Glutamatergic neuron (in vitro differentiated cells): ENCODE measurements at regions not wholly inside any gene's neighbourhood (a gene's known extent, or its start where the extent isn't known, plus 50 kb on each side); places are given as distances from the start of the nearest gene placed in this dataset.

Source experiments
- DNase-seq: peaks from one replicate; pipeline ENCODE4 v3.0.0; 2022
- H3K27ac Mint-ChIP-seq: one replicate; pipeline ENCODE4 v1.8.0; 2020; ENCODE audit warnings: mild to moderate bottlenecking, mixed read lengths, inconsistent platforms; ENCODE audit not compliant: unreplicated experiment
- H3K27me3 Mint-ChIP-seq: one replicate; pipeline ENCODE4 v1.8.0; 2020; ENCODE audit warnings: mild to moderate bottlenecking, moderate library complexity, mixed read lengths, inconsistent platforms; ENCODE audit not compliant: unreplicated experiment
- H3K36me3 Mint-ChIP-seq: one replicate; pipeline ENCODE4 v1.8.0; 2020; ENCODE audit warnings: mild to moderate bottlenecking, mixed read lengths, inconsistent platforms; ENCODE audit not compliant: unreplicated experiment
- H3K4me1 Mint-ChIP-seq: one replicate; pipeline ENCODE4 v1.8.0; 2020; ENCODE audit warnings: mild to moderate bottlenecking, low read depth, mixed read lengths, inconsistent platforms; ENCODE audit not compliant: unreplicated experiment
- H3K4me3 Mint-ChIP-seq: one replicate; pipeline ENCODE4 v1.8.0; 2020; ENCODE audit warnings: mild to moderate bottlenecking, mixed read lengths, inconsistent platforms; ENCODE audit not compliant: unreplicated experiment
- H3K9me3 Mint-ChIP-seq: one replicate; pipeline ENCODE4 v1.8.0; 2020; ENCODE audit warnings: mild to moderate bottlenecking, moderate library complexity, mixed read lengths, inconsistent platforms; ENCODE audit not compliant: unreplicated experiment
- CTCF ChIP-seq: fragments of 200-600 bp; sonication (generic); IDR thresholded peaks from one replicate; pipeline ENCODE4 v1.5.0; 2021; ENCODE audit not compliant: partially characterized antibody, unreplicated experiment

- Mint-ChIP-seq H3K4me3 (no peak overlapping the region), H3K27ac (no peak overlapping the region), H3K36me3 (peaks cover 8% of the 10 kb centered on the region), H3K9me3 (peaks cover 2% of the 10 kb centered on the region), H3K27me3 (no peaks in the 10 kb centered on the region), H3K4me1 (no peaks in the 10 kb centered on the region)
- no peak for TF ChIP-seq CTCF
- DNase-seq: no peak
Observed at GRCh38 chr12:25712169-25712568, 159.1 kb upstream of the LMNTD1 start.

GRCh38 chr12:25713264-25713663, 160.2 kb upstream of the LMNTD1 start:
- no peak overlapping the region for H3K27ac Mint-ChIP-seq
- H3K27me3 Mint-ChIP-seq: no peaks in the 10 kb centered on the region
- peaks cover 3% of the 10 kb centered on the region for H3K9me3 Mint-ChIP-seq
- H3K36me3 Mint-ChIP-seq: peaks cover 5% of the 10 kb centered on the region
- DNase-seq: no peak
- TF ChIP-seq CTCF: no peak
- no peaks in the 10 kb centered on the region for H3K4me1 Mint-ChIP-seq
- H3K4me3 Mint-ChIP-seq: no peak overlapping the region

GRCh38 chr12:25714198-25714984, 161.3 kb upstream of the LMNTD1 start:
- Mint-ChIP-seq H3K4me1 (no peaks in the 10 kb centered on the region), H3K4me3 (no peak overlapping the region), H3K27ac (no peak overlapping the region), H3K9me3 (peaks cover 1% of the 10 kb centered on the region), H3K36me3 (no peaks in the 10 kb centered on the region), H3K27me3 (no peaks in the 10 kb centered on the region)
- TF ChIP-seq CTCF: no peak
- DNase-seq: no peak

GRCh38 chr12:25715102-25715501, 162.0 kb upstream of the LMNTD1 start:
- DNase-seq: no peak
- Mint-ChIP-seq H3K9me3 (peaks cover 1% of the 10 kb centered on the region), H3K4me3 (no peak overlapping the region), H3K36me3 (no peaks in the 10 kb centered on the region), H3K4me1 (no peaks in the 10 kb centered on the region), H3K27me3 (no peaks in the 10 kb centered on the region), H3K27ac (no peak overlapping the region)
- no peak for TF ChIP-seq CTCF

- H3K36me3 Mint-ChIP-seq: no peaks in the 10 kb centered on the region
- DNase-seq: no peak
- H3K4me1 Mint-ChIP-seq: no peaks in the 10 kb centered on the region
- H3K4me3 Mint-ChIP-seq: no peak overlapping the region
- H3K9me3 Mint-ChIP-seq: peaks cover 1% of the 10 kb centered on the region
- no peak overlapping the region for H3K27ac Mint-ChIP-seq
- no peaks in the 10 kb centered on the region for H3K27me3 Mint-ChIP-seq
- no peak for TF ChIP-seq CTCF
Observed at GRCh38 chr12:25716842-25717241, 163.8 kb upstream of the LMNTD1 start.
